Stimulated activated CD4-positive, alpha-beta T cell treated with anti-CD3 and anti-CD28 coated beads, Interleukin-1b, Interleukin-23, amount 100 ng/mL, for 48 hours (primary cell): ENCODE measurements at regions not wholly inside any gene's neighbourhood (a gene's known extent, or its start where the extent isn't known, plus 50 kb on each side); places are given as distances from the start of the nearest gene placed in this dataset.

ENCODE experiments used
- DNase-seq: peaks from one replicate; pipeline ENCODE4 v3.0.0-alpha.2; 2020

GRCh38 chr16:6250511-6250910 is 1082.1 kb upstream of the RBFOX1 start:
- no peak for DNase-seq

GRCh38 chr16:6249863-6250262 is 1082.8 kb upstream of the RBFOX1 start:
- DNase-seq: no peak

GRCh38 chr16:6248199-6248598 is 1084.4 kb upstream of the RBFOX1 start:
- DNase-seq: no peak

- no peak for DNase-seq
These were observed 1084.9 kb upstream of the RBFOX1 start for GRCh38 chr16:6247775-6248174.

GRCh38 chr16:6247150-6247549 is 1085.5 kb upstream of the RBFOX1 start:
- no peak for DNase-seq

- DNase-seq: no peak
These were observed 1086.4 kb upstream of the RBFOX1 start for GRCh38 chr16:6246266-6246665.

GRCh38 chr16:6232056-6232455 is 1100.6 kb upstream of the RBFOX1 start:
- no peak for DNase-seq

GRCh38 chr16:6231398-6231797 is 1101.2 kb upstream of the RBFOX1 start:
- DNase-seq: no peak

GRCh38 chr16:6229186-6229585 is 1103.5 kb upstream of the RBFOX1 start:
- DNase-seq: no peak

GRCh38 chr16:6218855-6219254 is 1113.8 kb upstream of the RBFOX1 start:
- DNase-seq: no peak

GRCh38 chr16:6216836-6217235 is 1115.8 kb upstream of the RBFOX1 start:
- no peak for DNase-seq

- no peak for DNase-seq
These were observed 1114.0 kb upstream of the EEF2KMT start for GRCh38 chr16:6211644-6212043.

- DNase-seq: no peak
These were observed 1111.8 kb upstream of the EEF2KMT start for GRCh38 chr16:6209355-6209930.

- DNase-seq: no peak
These were observed 1110.0 kb upstream of the EEF2KMT start for GRCh38 chr16:6207580-6207979.

GRCh38 chr16:6207124-6207523 is 1109.5 kb upstream of the EEF2KMT start:
- no peak for DNase-seq

- no peak for DNase-seq
These were observed 1108.5 kb upstream of the EEF2KMT start for GRCh38 chr16:6206080-6206479.

- DNase-seq: no peak
These were observed 1107.3 kb upstream of the EEF2KMT start for GRCh38 chr16:6204945-6205344.

GRCh38 chr16:6200861-6201260 is 1103.3 kb upstream of the EEF2KMT start:
- no peak for DNase-seq

GRCh38 chr16:6200271-6200670 is 1102.7 kb upstream of the EEF2KMT start:
- no peak for DNase-seq

GRCh38 chr16:6195966-6196365 is 1098.4 kb upstream of the EEF2KMT start:
- DNase-seq: no peak

- DNase-seq: no peak
These were observed 1096.1 kb upstream of the EEF2KMT start for GRCh38 chr16:6193718-6194117.

GRCh38 chr16:6192984-6193383 is 1095.4 kb upstream of the EEF2KMT start:
- DNase-seq: no peak

- DNase-seq: no peak
These were observed 1094.9 kb upstream of the EEF2KMT start for GRCh38 chr16:6192532-6192931.

GRCh38 chr16:6190776-6191175 is 1093.2 kb upstream of the EEF2KMT start:
- no peak for DNase-seq

- DNase-seq: no peak
These were observed 1091.6 kb upstream of the EEF2KMT start for GRCh38 chr16:6189216-6189615.
